ENCODE measurements at regions not wholly inside any gene's neighbourhood (a gene's known extent, or its start where the extent isn't known, plus 50 kb on each side); places are given as distances from the start of the nearest gene placed in this dataset.

DNA sequence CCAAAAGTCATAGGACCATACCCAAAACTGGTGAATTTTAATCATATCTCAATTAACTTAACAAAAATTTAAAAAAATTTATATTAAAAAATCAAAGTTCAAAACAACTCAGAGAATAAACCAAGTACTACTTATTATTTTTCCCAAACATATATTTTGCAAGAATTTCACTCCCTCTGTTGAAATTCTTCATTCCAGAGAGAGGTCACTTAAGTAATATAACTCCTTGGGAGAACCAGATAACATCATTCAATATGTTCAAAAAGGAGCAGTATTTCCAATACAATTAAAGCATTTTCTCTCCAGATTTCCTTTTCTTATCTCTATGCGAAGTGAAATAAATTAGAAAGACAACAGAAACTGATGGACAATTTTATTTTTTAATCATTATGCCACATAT, 165.9 kb upstream of the RND3 start:
- TF ChIP-seq EZH2 (IDR thresholded peaks at IDR 0.05) = no peak
- TF ChIP-seq, protein P1, sequence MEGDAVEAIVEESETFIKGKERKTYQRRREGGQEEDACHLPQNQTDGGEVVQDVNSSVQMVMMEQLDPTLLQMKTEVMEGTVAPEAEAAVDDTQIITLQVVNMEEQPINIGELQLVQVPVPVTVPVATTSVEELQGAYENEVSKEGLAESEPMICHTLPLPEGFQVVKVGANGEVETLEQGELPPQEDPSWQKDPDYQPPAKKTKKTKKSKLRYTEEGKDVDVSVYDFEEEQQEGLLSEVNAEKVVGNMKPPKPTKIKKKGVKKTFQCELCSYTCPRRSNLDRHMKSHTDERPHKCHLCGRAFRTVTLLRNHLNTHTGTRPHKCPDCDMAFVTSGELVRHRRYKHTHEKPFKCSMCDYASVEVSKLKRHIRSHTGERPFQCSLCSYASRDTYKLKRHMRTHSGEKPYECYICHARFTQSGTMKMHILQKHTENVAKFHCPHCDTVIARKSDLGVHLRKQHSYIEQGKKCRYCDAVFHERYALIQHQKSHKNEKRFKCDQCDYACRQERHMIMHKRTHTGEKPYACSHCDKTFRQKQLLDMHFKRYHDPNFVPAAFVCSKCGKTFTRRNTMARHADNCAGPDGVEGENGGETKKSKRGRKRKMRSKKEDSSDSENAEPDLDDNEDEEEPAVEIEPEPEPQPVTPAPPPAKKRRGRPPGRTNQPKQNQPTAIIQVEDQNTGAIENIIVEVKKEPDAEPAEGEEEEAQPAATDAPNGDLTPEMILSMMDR (IDR thresholded peaks at IDR 0.05 in 2 of 3, conservative IDR thresholded peaks at IDR 0.05 in 1 of 3; ENCODE audit: borderline replicate concordance in 1 of 3, insufficient read depth in 1 of 3, low read depth in 2 of 3, low read length in 2 of 3) = no peak
- TF ChIP-seq, protein P2, sequence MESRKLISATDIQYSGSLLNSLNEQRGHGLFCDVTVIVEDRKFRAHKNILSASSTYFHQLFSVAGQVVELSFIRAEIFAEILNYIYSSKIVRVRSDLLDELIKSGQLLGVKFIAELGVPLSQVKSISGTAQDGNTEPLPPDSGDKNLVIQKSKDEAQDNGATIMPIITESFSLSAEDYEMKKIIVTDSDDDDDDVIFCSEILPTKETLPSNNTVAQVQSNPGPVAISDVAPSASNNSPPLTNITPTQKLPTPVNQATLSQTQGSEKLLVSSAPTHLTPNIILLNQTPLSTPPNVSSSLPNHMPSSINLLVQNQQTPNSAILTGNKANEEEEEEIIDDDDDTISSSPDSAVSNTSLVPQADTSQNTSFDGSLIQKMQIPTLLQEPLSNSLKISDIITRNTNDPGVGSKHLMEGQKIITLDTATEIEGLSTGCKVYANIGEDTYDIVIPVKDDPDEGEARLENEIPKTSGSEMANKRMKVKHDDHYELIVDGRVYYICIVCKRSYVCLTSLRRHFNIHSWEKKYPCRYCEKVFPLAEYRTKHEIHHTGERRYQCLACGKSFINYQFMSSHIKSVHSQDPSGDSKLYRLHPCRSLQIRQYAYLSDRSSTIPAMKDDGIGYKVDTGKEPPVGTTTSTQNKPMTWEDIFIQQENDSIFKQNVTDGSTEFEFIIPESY (IDR thresholded peaks at IDR 0.05; ENCODE audit: extremely low read depth, insufficient replicate concordance, low read length) = no peak
- no peak for TF ChIP-seq SP1 (IDR thresholded peaks at IDR 0.05; ENCODE audit: low read depth)
- TF ChIP-seq POLR2AphosphoS5 (IDR thresholded peaks at IDR 0.05; ENCODE audit: low read depth, low read length) = no peak
- no peak for TF ChIP-seq SRF (IDR thresholded peaks at IDR 0.05; ENCODE audit: low read depth)
- no peak for TF ChIP-seq CBX3 (IDR thresholded peaks at IDR 0.05; ENCODE audit: low read depth)
- no peak for TF ChIP-seq POLR2A (IDR thresholded peaks at IDR 0.05; ENCODE audit: borderline replicate concordance, extremely low read depth, insufficient read depth, insufficient read length)
- TF ChIP-seq, protein P3, sequence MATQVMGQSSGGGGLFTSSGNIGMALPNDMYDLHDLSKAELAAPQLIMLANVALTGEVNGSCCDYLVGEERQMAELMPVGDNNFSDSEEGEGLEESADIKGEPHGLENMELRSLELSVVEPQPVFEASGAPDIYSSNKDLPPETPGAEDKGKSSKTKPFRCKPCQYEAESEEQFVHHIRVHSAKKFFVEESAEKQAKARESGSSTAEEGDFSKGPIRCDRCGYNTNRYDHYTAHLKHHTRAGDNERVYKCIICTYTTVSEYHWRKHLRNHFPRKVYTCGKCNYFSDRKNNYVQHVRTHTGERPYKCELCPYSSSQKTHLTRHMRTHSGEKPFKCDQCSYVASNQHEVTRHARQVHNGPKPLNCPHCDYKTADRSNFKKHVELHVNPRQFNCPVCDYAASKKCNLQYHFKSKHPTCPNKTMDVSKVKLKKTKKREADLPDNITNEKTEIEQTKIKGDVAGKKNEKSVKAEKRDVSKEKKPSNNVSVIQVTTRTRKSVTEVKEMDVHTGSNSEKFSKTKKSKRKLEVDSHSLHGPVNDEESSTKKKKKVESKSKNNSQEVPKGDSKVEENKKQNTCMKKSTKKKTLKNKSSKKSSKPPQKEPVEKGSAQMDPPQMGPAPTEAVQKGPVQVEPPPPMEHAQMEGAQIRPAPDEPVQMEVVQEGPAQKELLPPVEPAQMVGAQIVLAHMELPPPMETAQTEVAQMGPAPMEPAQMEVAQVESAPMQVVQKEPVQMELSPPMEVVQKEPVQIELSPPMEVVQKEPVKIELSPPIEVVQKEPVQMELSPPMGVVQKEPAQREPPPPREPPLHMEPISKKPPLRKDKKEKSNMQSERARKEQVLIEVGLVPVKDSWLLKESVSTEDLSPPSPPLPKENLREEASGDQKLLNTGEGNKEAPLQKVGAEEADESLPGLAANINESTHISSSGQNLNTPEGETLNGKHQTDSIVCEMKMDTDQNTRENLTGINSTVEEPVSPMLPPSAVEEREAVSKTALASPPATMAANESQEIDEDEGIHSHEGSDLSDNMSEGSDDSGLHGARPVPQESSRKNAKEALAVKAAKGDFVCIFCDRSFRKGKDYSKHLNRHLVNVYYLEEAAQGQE (IDR thresholded peaks at IDR 0.05; ENCODE audit: low read depth) = no peak
